ENCODE measurements at regions not wholly inside any gene's neighbourhood (a gene's known extent, or its start where the extent isn't known, plus 50 kb on each side); places are given as distances from the start of the nearest gene placed in this dataset.

DNA sequence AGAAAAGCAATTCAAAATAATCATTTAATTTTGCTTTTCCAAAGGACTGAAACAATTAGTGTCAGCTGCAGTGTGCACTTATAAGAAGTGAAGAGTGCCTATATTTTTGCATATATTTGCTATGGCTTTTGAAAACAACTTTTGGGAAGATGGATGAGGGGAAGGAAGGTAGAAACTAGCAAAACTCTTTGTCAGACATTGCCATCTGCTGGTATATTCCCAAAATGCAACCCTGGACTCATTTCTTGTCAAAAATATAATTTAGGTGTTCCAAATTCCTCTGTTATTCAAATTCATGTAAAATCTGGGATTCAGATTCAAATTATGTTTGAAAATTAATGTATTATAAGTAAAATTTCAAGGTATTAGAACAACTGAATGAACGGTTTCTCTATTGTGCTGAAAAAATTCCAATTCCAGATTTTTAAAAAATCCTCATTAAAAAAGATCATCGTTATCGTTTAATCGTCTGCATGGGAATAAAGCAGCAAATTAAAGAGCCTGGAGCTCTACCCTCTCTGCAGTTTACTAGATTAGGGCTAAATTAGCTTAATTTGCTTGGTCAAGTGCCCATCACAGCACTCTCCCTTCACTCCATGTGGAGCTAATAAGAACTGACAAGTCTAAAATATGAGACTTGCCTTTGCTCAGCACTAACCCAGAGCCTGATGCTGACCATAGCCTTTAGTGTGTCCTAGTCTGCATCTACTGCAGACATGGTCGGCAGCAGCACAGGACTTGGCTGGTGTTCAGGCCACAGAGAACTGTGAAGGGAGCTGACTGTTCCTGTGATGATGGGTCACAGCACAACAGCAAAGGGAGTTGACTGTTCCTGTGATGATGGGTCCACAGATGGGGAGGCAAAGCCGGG is 67.9 kb upstream of the MITF start:
- TF ChIP-seq, protein P1, sequence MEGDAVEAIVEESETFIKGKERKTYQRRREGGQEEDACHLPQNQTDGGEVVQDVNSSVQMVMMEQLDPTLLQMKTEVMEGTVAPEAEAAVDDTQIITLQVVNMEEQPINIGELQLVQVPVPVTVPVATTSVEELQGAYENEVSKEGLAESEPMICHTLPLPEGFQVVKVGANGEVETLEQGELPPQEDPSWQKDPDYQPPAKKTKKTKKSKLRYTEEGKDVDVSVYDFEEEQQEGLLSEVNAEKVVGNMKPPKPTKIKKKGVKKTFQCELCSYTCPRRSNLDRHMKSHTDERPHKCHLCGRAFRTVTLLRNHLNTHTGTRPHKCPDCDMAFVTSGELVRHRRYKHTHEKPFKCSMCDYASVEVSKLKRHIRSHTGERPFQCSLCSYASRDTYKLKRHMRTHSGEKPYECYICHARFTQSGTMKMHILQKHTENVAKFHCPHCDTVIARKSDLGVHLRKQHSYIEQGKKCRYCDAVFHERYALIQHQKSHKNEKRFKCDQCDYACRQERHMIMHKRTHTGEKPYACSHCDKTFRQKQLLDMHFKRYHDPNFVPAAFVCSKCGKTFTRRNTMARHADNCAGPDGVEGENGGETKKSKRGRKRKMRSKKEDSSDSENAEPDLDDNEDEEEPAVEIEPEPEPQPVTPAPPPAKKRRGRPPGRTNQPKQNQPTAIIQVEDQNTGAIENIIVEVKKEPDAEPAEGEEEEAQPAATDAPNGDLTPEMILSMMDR (IDR thresholded peaks at IDR 0.05), result peak; percentile 27 to 78 (median 68)
- TF ChIP-seq POLR2A (IDR thresholded peaks at IDR 0.05), result no peak
